ENCODE measurements at regions not wholly inside any gene's neighbourhood (a gene's known extent, or its start where the extent isn't known, plus 50 kb on each side); places are given as distances from the start of the nearest gene placed in this dataset.

- DNase-seq (ENCODE audit: low read depth) = peak; percentile 39
Measured at GRCh38 chr3:40593351-40593750, 68.6 kb downstream of the ZNF621 start.

DNA sequence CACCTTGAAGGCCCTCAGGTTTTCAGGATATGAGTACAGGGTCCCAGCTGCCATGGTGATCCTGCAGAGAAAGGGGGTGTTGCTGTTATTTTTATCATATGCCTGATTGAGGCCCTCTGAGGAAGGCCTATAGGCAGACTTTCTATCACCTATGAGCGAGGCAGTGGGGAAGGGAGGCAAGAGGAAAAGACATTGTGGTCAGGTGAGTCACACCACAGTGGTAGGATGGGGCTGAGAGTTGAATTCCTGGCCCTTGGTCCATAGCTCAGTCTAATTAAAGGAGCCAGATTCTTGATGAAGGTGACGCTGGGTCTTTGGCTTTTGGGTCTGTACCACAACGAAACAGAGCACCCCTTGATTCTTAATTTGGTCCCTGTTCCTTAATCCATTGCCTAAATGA is 72.7 kb downstream of the ZNF621 start:
- peak; percentile 64 for DNase-seq (ENCODE audit: low read depth)

- no peak for DNase-seq (ENCODE audit: low read depth)
Measured at GRCh38 chr3:40598338-40598737, 73.6 kb downstream of the ZNF621 start.

GRCh38 chr3:40598962-40599361 is 74.2 kb downstream of the ZNF621 start:
- no peak for DNase-seq (ENCODE audit: low read depth)

DNA sequence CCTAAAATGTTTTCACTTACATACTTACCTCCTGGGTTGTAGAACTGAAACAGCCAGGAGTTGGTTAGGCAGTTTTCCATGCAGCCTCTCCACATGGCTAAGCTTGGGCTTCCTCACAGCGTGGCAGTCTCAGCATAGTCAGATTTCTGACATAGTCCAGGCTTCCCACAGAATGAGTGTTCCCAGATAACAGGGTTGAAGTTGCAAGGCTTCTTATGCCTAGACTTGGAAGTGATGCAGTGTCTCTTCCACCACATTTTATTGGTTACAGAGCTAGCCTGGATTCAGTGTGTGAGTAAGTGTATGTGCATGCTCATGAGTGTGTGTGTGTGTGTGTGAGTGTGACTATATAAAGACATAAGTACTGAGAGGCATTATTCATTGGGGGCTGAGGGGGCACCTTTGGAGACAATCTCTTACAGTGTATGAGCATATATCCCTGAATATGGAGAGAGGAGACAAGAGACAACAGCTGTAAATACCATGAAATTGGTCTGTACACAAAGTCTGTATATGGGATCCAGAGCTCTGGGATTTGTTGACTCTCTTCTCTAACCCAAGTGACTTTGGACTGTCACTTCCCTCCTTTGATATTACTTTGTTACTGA is 78.1 kb downstream of the ZNF621 start:
- DNase-seq (ENCODE audit: low read depth) = no peak

DNA sequence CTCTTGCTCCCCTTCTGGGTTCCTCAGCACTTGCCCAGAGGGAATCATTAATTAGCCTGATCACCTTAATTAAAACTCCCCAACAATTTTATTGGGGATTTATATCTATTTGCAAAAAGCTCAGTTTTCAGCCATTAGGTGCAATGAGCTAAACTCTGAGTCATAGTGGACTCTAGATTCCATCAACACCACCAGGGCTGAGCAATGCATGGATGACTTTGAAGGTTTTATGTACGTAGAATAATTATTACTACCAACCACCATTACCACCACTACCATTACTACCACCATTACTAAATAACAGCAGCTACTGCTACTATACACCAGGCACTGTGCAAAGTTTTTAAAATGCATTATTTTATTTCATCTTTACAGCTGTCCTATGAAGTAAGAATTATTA is 81.2 kb downstream of the ZNF621 start:
- DNase-seq (ENCODE audit: low read depth) = no peak

DNA sequence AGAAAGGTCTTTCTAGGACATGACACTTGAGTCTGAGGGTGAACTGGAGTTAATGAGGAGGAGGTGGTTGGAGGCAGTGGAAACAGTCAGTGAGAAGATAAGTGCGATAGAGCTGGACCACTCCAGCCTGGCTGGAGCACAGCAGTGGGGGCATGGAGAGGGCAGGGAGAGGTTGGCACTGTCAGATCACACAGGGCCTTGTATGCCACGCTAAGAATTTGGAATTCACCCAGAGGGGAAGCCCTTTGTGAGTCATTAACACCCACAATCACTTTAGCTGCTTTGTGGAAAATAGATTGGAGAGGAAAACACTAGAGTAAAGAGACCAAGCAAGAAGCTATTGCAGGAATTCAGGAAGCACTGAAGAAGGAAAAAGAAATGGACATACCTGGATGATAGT is 83.3 kb downstream of the ZNF621 start:
- no peak for DNase-seq (ENCODE audit: low read depth)

DNA sequence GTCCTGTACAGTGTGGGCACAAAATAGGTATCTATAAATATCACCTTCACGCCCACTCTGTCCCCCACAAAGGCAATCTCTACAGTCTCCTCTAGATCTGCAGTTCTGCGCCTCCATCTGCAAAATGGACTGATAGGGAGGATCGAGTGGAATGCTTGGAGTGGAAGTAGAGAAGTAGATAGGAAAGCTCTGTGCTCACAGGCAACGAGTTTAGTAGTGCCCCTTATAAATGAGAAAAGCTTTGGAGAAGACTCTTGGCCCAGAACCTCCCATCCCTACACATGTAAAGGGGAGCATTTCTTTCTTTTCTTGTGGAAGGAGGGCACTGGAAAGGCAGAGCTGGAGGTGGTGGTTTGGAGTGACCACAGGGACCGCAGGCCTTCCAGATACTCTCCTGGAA is 88.5 kb downstream of the ZNF621 start:
- no peak for DNase-seq (ENCODE audit: low read depth)

DNA sequence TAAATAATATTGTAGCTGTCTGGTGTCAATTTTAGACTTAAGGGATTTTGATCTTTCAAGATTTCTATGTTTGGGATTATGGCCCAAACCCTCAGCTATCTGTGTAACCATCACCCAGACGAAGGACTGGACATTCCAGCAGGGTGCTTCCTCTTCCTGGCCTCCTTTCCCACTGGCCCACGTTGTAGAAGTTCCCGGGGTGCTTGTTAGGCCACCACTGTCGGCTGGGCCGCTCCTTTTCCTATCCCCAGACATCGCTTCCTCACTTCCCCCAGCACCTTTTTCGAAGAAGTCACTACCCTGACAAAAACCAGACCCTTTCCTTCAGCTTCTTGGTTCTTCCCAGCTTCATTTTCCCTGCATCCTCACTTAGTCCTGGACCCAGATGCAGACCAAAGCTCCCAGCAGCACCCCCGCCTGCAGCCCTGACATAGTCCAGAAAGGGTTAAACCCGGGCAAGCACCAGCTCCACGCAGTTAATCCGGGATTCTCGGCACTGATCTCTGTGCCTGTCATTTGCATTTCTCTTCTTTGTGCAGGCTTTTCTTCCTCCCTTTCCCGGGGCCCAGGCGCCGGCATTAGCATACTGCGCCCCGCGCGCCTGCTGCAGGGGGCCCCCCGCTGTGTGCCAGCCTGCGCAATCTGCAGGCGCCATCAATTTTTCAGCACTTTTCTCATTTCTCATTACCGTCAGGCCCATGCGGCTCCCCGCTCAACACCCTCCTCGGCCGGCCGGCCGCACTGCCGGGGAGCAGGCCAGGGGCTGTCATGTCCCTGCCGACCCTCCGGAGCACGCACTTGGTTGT is 90.6 kb downstream of the ZNF621 start:
- DNase-seq (ENCODE audit: low read depth) = no peak

DNA sequence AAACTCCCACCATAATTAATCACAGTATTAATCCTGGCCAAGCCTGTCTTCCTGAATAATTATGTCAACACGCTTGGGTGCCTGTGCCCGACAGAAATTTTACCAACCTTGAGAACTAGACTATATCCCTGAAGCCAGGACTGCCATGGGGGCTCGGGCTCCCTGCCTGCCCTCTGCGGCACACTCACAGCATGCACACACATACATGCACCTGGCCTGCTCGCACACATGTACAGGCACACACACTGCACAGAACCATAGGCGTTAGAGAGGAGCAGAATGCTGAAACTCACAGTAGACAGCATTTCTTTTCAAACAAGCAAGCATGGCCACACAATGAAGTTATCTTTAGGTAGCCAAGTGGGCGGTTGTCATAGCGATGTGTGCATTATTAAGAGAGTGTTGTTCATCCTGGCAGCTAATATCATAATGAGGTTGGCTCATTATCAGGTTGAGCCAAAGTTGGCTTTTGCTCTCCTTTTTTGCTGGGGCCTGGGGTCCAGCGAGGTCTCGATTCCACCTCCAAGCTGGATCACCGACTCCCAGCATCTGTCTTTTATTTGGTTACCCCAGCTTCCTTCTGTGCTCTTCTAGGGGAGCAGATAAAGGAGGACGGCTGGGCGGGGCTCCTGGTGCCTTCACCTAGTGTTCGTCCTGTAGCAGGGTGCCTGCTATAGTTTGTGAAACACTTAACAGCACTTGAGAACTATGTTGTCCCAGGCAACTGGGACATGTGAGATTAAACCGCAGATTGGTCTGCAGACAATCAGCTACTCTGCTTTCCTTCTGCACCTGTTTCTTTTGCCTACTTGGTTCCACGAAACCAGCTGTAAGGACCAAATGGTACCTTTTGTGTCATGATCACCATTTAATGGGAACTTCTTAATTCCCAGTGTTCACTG is 91.4 kb downstream of the ZNF621 start:
- DNase-seq (ENCODE audit: low read depth) = no peak

DNA sequence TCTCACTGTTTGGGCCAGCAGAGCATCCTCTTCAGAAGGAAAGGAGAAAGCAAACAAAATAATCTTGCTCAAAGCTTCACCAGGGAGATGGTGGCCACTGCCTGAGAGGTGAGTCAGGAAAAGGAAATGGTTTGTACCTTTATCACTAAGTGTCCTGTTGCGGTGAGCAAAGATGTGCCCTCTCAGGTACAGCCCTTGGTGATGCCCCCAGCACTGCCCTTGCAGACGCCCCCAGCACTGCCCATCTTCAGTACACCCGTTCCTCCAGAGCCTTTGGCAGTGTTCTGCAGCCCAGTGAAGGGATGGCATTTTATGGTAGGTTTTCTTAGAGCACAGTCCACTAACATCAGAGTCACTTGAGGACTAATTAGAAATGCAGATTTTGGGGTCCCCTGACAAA is 92.3 kb downstream of the ZNF621 start:
- no peak for DNase-seq (ENCODE audit: low read depth)

GRCh38 chr3:40618158-40618557 is 93.4 kb downstream of the ZNF621 start:
- DNase-seq (ENCODE audit: low read depth) = no peak

GRCh38 chr3:40620151-40620550 is 95.4 kb downstream of the ZNF621 start:
- DNase-seq (ENCODE audit: low read depth) = peak; percentile 11

DNA sequence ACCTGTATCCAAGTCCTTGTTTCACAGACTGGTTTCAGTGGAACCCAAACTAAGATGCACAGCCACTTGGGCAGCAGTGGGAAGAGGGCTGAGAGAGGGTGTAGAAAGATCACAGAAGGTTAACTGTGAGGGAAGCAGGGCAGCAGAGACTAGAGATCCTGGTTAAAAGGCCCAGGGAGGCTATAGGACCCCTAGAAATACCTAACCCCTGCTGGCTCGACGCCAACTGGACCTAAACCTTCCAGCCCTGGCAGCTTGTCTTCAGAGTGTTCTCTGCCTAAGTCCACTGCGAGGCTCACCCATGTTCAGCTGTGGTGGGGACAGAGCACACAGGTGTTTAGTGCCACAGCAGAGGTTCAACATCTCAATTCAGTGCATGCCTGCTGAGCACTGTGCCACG is 96.5 kb downstream of the ZNF621 start:
- DNase-seq (ENCODE audit: low read depth) = no peak

DNA sequence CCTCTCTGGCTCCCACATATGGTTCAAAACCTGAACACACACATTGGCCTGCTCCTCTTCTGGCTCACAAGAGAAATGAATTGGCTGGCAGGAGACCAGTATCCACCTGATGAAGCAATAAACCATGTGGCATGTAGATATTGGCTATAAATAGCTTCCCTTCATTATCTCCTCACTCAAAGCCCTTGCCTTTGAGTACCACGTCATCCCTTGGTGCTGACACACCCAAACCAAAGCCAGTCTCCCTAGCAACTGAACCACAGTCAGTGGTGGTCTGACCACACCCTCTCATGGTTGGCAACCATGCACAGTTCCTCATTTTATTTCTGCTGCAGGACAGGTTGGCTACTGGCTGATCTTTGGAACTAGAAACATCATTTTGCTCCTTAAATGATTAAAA is 98.8 kb downstream of the ZNF621 start:
- DNase-seq (ENCODE audit: low read depth) = peak; percentile 46

DNA sequence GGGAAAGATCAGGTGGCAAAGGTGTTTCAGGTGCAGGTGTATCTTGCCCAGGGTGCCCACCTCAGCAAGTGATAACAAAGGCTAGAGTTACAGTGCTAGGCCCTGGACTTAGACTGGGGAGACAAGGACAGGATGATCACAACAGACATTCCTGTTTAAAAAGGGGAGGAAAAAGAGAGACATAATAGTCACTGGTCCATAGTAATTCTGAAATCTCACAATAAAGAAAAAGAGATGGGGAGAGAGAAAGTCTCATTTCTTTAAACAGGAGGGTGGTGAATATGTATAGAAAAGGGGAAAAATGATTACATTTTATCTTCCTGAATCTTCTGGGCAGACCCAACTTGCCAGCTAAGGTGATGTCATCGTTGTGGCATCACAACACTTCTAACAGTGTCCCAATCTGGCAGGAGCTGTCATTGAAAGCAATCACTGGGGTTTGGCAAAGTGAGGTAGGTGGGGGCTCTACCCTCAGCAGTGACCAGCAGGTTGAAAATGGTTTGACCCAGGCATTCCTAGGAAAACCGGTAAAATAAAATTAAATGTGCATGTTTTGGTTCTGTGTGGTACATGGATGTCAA is 99.5 kb downstream of the ZNF621 start:
- DNase-seq (ENCODE audit: low read depth) = no peak

DNA sequence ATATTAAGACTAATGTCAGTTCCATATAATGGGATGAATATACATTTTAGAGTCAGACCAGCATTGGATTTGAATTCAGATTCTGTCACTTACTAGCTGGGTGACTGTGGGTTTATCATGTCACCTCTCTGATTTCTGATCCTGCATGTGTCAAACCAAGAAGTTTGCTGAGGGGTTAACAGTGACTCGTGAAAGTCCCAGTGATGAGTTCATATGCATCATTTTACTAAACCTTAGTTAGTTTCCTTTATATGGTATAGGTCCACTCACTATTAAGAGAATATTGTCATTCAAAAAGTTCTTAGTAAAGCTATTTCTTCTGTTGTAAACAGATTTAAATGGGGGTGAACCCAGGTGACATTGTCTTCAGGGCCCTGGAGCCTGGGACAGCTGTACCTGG is 102.3 kb downstream of the ZNF621 start:
- DNase-seq (ENCODE audit: low read depth) = no peak

- no peak for DNase-seq (ENCODE audit: low read depth)
Measured at GRCh38 chr3:40628984-40629383, 104.2 kb downstream of the ZNF621 start.

DNA sequence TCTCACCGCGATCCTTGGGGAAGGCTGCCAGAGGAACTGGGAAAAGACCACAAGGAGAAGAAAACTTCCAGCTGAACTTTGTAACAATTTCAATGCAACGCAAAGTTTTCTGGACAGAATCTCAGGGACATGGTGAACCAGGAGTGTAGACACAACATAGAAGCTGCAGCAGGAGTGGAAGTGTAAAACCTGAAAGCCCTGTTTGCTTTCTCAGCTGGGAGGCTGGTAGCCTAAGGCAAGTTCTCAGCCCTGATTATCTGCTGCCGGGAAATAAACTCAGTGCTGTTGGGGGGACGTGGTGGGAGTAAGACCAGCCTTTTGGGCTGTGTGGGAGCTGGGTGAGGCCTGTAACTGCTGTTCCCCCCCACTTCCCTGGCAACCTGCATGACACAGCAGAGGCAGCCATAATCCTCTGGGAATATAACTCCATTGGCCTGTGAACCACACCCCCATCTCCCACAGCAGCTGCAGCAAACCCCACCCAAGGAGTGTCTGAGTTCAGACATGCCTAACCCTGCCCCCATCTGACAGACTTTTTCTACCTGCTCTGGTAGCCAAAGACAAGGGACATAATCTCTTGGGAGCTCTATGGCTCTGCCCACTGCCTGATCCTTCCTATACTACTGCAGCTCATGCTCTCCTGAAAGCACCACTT is 106.7 kb downstream of the ZNF621 start:
- no peak for DNase-seq (ENCODE audit: low read depth)

- DNase-seq (ENCODE audit: low read depth) = no peak
Measured at GRCh38 chr3:40637906-40638305, 113.1 kb downstream of the ZNF621 start.

- no peak for DNase-seq (ENCODE audit: low read depth)
Measured at GRCh38 chr3:40639006-40639405, 114.2 kb downstream of the ZNF621 start.

DNA sequence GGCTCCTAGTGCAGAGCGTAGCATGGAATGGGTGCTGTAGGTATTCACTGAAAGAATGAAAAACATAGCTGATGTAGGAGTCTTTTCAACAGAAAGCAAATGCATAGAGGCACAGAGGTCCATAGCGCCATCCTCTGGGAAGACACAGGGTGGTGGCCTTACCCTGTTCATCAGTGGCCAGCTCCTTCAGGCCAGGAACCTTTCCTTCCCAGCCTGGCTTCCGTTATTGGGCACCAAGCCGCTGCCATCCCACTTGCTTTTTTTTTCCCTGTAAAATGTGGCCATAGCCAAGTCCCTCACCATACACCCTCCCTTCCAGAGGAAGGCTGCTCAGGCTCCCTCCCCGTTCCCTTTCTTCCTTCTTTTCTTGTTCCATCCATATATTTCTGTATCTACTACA is 118.1 kb downstream of the ZNF621 start:
- DNase-seq (ENCODE audit: low read depth) = no peak
